ENCODE measurements at regions not wholly inside any gene's neighbourhood (a gene's known extent, or its start where the extent isn't known, plus 50 kb on each side); places are given as distances from the start of the nearest gene placed in this dataset.
A peak's percentile ranks its signal among the peaks of the same experiment; 100 is the strongest.

DNA sequence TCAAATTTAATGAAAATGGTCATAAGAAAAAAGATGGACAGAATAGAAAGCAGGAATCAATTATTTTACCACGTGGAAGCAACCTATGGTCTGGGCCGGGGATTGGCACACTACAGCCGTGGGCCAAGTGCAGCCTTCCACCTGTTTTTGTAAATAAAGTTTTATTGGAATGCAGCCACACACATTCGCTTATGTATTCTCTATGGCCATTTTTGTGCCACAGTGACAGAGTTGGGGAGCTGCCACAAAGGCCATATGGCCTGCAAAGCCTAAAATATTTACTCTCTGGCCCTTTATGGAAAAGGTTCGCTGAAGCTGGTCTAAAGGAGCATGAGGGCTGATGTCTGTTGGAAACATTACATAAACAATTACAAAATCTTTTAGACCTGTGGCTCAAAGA is 144.8 kb downstream of the TMCO5A start:
- no peak overlapping the region for H3K9ac ChIP-seq (ENCODE audit: low read length)
- DNase-seq (ENCODE audit: low read depth) = no peak
- no peaks in the 10 kb centered on the region for H3K9me3 ChIP-seq (ENCODE audit: control insufficient read depth, low read length)
- no peaks in the 10 kb centered on the region for H3K36me3 ChIP-seq (ENCODE audit: control insufficient read depth, insufficient read depth, low read length, severe bottlenecking)
- no peaks in the 10 kb centered on the region for H3K27me3 ChIP-seq (replicated peaks; ENCODE audit: control insufficient read depth, insufficient read depth, low read length)
- H3K4me3 ChIP-seq (ENCODE audit: low read length) = no peak overlapping the region
- peaks cover 8% of the 10 kb centered on the region for H3K4me1 ChIP-seq (ENCODE audit: control insufficient read depth, insufficient read depth, low read length)

GRCh38 chr15:38080651-38081275 is 146.3 kb downstream of the TMCO5A start:
- Histone ChIP-seq H3K27me3 (replicated peaks; ENCODE audit: control insufficient read depth, insufficient read depth, low read length) (no peaks in the 10 kb centered on the region), H3K4me3 (ENCODE audit: low read length) (no peak overlapping the region), H3K9me3 (ENCODE audit: control insufficient read depth, low read length) (no peaks in the 10 kb centered on the region), H3K9ac (ENCODE audit: low read length) (no peak overlapping the region), H3K4me1 (ENCODE audit: control insufficient read depth, insufficient read depth, low read length) (peaks cover 11% of the 10 kb centered on the region), H3K36me3 (ENCODE audit: control insufficient read depth, insufficient read depth, low read length, severe bottlenecking) (no peaks in the 10 kb centered on the region)
- no peak for DNase-seq (ENCODE audit: low read depth)

GRCh38 chr15:38084289-38084688 is 149.8 kb downstream of the TMCO5A start:
- no peaks in the 10 kb centered on the region for H3K27me3 ChIP-seq (replicated peaks; ENCODE audit: control insufficient read depth, insufficient read depth, low read length)
- H3K36me3 ChIP-seq (ENCODE audit: control insufficient read depth, insufficient read depth, low read length, severe bottlenecking) = no peaks in the 10 kb centered on the region
- no peak for DNase-seq (ENCODE audit: low read depth)

GRCh38 chr15:38085114-38085513 is 150.7 kb downstream of the TMCO5A start:
- peaks cover 18% of the 10 kb centered on the region for H3K4me1 ChIP-seq (ENCODE audit: control insufficient read depth, insufficient read depth, low read length)
- H3K9me3 ChIP-seq (ENCODE audit: control insufficient read depth, low read length) = no peaks in the 10 kb centered on the region
- no peaks in the 10 kb centered on the region for H3K27me3 ChIP-seq (replicated peaks; ENCODE audit: control insufficient read depth, insufficient read depth, low read length)
- no peak overlapping the region for H3K9ac ChIP-seq (ENCODE audit: low read length)
- H3K4me3 ChIP-seq (ENCODE audit: low read length) = no peak overlapping the region
- DNase-seq (ENCODE audit: low read depth) = no peak
- no peaks in the 10 kb centered on the region for H3K36me3 ChIP-seq (ENCODE audit: control insufficient read depth, insufficient read depth, low read length, severe bottlenecking)

More at GRCh38 chr15:38084289-38084688, 149.8 kb downstream of the TMCO5A start:
- Histone ChIP-seq H3K4me1 (ENCODE audit: control insufficient read depth, insufficient read depth, low read length) (peaks cover 18% of the 10 kb centered on the region), H3K4me3 (ENCODE audit: low read length) (no peak overlapping the region), H3K9ac (ENCODE audit: low read length) (no peak overlapping the region), H3K9me3 (ENCODE audit: control insufficient read depth, low read length) (no peaks in the 10 kb centered on the region)

DNA sequence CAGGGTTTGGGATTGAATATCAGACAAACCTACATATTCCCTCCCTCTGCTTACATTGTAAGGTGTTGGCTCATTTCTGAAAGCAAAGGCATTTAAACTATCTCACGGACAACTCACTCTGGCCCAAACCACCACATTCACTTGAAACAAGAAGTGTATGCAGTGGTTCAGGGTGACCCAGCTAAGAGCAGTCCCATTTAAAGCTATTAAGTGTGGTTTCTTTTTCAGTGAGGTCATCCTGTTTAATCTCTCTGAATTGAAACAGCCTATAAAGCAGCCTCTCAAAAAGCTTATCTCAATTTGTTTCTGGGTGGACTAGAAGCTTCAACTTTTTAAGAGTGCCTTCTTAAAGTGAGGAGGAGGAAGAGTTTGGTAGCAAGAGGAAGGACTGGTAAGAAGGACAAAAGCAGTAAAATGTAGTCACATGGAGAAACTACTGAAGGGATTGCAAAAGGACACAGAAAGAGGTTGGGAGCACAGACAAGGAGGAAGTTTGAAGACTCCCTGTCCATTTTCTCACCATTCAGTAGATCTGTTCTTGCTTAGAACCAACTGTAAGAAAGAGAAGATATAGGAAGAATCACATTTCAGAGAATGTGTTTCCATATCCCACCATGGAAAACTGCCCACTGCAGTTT is 151.6 kb downstream of the TMCO5A start:
- Histone ChIP-seq H3K4me3 (ENCODE audit: low read length) (no peak overlapping the region), H3K9ac (ENCODE audit: low read length) (no peak overlapping the region), H3K36me3 (ENCODE audit: control insufficient read depth, insufficient read depth, low read length, severe bottlenecking) (no peaks in the 10 kb centered on the region), H3K27me3 (replicated peaks; ENCODE audit: control insufficient read depth, insufficient read depth, low read length) (no peaks in the 10 kb centered on the region), H3K9me3 (ENCODE audit: control insufficient read depth, low read length) (no peaks in the 10 kb centered on the region), H3K4me1 (ENCODE audit: control insufficient read depth, insufficient read depth, low read length) (peaks cover 9% of the 10 kb centered on the region)
- DNase-seq (ENCODE audit: low read depth) = peak; percentile 24

DNA sequence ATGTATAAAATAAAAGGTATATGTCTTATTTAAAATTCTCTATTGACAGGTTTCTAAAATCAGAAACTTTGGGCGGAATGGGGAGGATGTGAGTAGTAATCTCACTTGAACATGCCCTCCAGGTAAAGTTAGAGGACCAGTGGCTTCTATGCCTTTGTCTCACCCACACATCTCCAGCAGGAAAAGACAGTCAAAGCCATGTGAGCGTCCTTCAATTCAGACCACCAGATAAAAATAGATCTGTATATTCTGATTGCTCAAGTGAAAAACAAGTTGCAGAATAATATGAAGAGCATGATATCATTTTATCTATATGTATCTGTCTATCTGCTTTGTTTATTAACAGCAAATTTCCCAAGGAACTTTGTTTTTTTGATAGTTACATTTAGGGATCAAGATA is 152.2 kb downstream of the TMCO5A start:
- H3K9ac ChIP-seq (ENCODE audit: low read length) = no peak overlapping the region
- H3K27me3 ChIP-seq (replicated peaks; ENCODE audit: control insufficient read depth, insufficient read depth, low read length) = no peaks in the 10 kb centered on the region
- no peak overlapping the region for H3K4me3 ChIP-seq (ENCODE audit: low read length)
- H3K9me3 ChIP-seq (ENCODE audit: control insufficient read depth, low read length) = no peaks in the 10 kb centered on the region
- no peaks in the 10 kb centered on the region for H3K36me3 ChIP-seq (ENCODE audit: control insufficient read depth, insufficient read depth, low read length, severe bottlenecking)
- peaks cover 9% of the 10 kb centered on the region for H3K4me1 ChIP-seq (ENCODE audit: control insufficient read depth, insufficient read depth, low read length)
- no peak for DNase-seq (ENCODE audit: low read depth)

DNA sequence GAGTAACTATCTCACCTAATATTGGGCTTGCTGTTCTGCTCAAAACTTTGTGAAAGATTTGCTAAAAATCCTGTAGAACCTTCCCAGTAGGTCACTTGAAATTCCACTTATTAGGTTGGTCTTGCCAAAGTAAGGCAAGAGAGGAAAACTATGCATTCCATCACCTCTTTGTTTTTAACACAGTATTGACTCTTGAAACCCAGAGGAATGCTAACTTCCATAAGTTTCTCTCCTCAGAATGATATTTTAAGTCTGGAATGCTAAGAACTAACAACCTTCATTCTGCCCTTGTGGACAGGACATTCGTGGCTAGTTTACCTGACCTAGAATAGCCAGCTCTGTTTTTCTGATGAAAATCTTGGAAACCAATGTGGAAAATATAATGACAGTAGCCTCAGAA is 154.5 kb downstream of the TMCO5A start:
- Histone ChIP-seq H3K9ac (ENCODE audit: low read length) (no peak overlapping the region), H3K9me3 (ENCODE audit: control insufficient read depth, low read length) (no peaks in the 10 kb centered on the region), H3K27me3 (replicated peaks; ENCODE audit: control insufficient read depth, insufficient read depth, low read length) (no peaks in the 10 kb centered on the region), H3K36me3 (ENCODE audit: control insufficient read depth, insufficient read depth, low read length, severe bottlenecking) (no peaks in the 10 kb centered on the region), H3K4me3 (ENCODE audit: low read length) (no peak overlapping the region), H3K4me1 (ENCODE audit: control insufficient read depth, insufficient read depth, low read length) (peaks cover 9% of the 10 kb centered on the region)
- no peak for DNase-seq (ENCODE audit: low read depth)

GRCh38 chr15:38090223-38090622 is 155.8 kb downstream of the TMCO5A start:
- no peaks in the 10 kb centered on the region for H3K9me3 ChIP-seq (ENCODE audit: control insufficient read depth, low read length)
- no peak for DNase-seq (ENCODE audit: low read depth)
- peaks cover 9% of the 10 kb centered on the region for H3K4me1 ChIP-seq (ENCODE audit: control insufficient read depth, insufficient read depth, low read length)
- no peak overlapping the region for H3K9ac ChIP-seq (ENCODE audit: low read length)
- H3K4me3 ChIP-seq (ENCODE audit: low read length) = no peak overlapping the region
- no peaks in the 10 kb centered on the region for H3K36me3 ChIP-seq (ENCODE audit: control insufficient read depth, insufficient read depth, low read length, severe bottlenecking)
- H3K27me3 ChIP-seq (replicated peaks; ENCODE audit: control insufficient read depth, insufficient read depth, low read length) = no peaks in the 10 kb centered on the region

GRCh38 chr15:38090678-38091077 is 156.2 kb downstream of the TMCO5A start:
- H3K4me3 ChIP-seq (ENCODE audit: low read length) = no peak overlapping the region
- H3K9ac ChIP-seq (ENCODE audit: low read length) = no peak overlapping the region
- peaks cover 8% of the 10 kb centered on the region for H3K4me1 ChIP-seq (ENCODE audit: control insufficient read depth, insufficient read depth, low read length)
- H3K27me3 ChIP-seq (replicated peaks; ENCODE audit: control insufficient read depth, insufficient read depth, low read length) = no peaks in the 10 kb centered on the region
- H3K9me3 ChIP-seq (ENCODE audit: control insufficient read depth, low read length) = no peaks in the 10 kb centered on the region
- no peak for DNase-seq (ENCODE audit: low read depth)
- no peaks in the 10 kb centered on the region for H3K36me3 ChIP-seq (ENCODE audit: control insufficient read depth, insufficient read depth, low read length, severe bottlenecking)

- Histone ChIP-seq H3K4me3 (ENCODE audit: low read length) (no peak overlapping the region), H3K27me3 (replicated peaks; ENCODE audit: control insufficient read depth, insufficient read depth, low read length) (no peaks in the 10 kb centered on the region), H3K36me3 (ENCODE audit: control insufficient read depth, insufficient read depth, low read length, severe bottlenecking) (no peaks in the 10 kb centered on the region), H3K9ac (ENCODE audit: low read length) (no peak overlapping the region), H3K9me3 (ENCODE audit: control insufficient read depth, low read length) (peaks cover 4% of the 10 kb centered on the region), H3K4me1 (ENCODE audit: control insufficient read depth, insufficient read depth, low read length) (peaks cover 3% of the 10 kb centered on the region)
- no peak for DNase-seq (ENCODE audit: low read depth)
Observed at GRCh38 chr15:38091078-38091645, 156.7 kb downstream of the TMCO5A start.

GRCh38 chr15:38093931-38094330 is 158.7 kb upstream of the SPRED1 start:
- H3K9ac ChIP-seq (ENCODE audit: low read length) = no peak overlapping the region
- DNase-seq (ENCODE audit: low read depth) = no peak
- H3K4me3 ChIP-seq (ENCODE audit: low read length) = no peak overlapping the region
- H3K4me1 ChIP-seq (ENCODE audit: control insufficient read depth, insufficient read depth, low read length) = no peaks in the 10 kb centered on the region
- no peaks in the 10 kb centered on the region for H3K36me3 ChIP-seq (ENCODE audit: control insufficient read depth, insufficient read depth, low read length, severe bottlenecking)
- peaks cover 16% of the 10 kb centered on the region for H3K9me3 ChIP-seq (ENCODE audit: control insufficient read depth, low read length)
- H3K27me3 ChIP-seq (replicated peaks; ENCODE audit: control insufficient read depth, insufficient read depth, low read length) = no peaks in the 10 kb centered on the region

Data from adipocyte (in vitro differentiated cells).